Activated CD8-positive, alpha-beta memory T cell treated with anti-CD3 and anti-CD28 coated beads, Interleukin-2, amount 50 U/mL, for 48 hours (primary cell): ENCODE measurements at regions not wholly inside any gene's neighbourhood (a gene's known extent, or its start where the extent isn't known, plus 50 kb on each side); places are given as distances from the start of the nearest gene placed in this dataset.

Source experiments
- DNase-seq: peaks from one replicate; pipeline ENCODE4 v3.0.0-alpha.2; 2020

GRCh38 chr5:116650544-116650943 is 75.9 kb upstream of the SEMA6A start:
- DNase-seq, result no peak

- no peak for DNase-seq
These were observed 72.1 kb upstream of the SEMA6A start for GRCh38 chr5:116646611-116647289.

- DNase-seq, result no peak
These were observed 71.0 kb upstream of the SEMA6A start for GRCh38 chr5:116645627-116646026.

GRCh38 chr5:116640236-116640635 is 65.6 kb upstream of the SEMA6A start:
- no peak for DNase-seq

GRCh38 chr5:116637149-116637740 is 62.6 kb upstream of the SEMA6A start:
- no peak for DNase-seq

- no peak for DNase-seq
These were observed 58.3 kb upstream of the SEMA6A start for GRCh38 chr5:116632890-116633289.

GRCh38 chr5:116631147-116631546 is 56.5 kb upstream of the SEMA6A start:
- DNase-seq, result no peak

- no peak for DNase-seq
These were observed 54.5 kb upstream of the SEMA6A start for GRCh38 chr5:116629168-116629567.

GRCh38 chr5:116626945-116627679 is 52.5 kb upstream of the SEMA6A start:
- DNase-seq, result no peak

- DNase-seq, result no peak
These were observed 51.7 kb upstream of the SEMA6A start for GRCh38 chr5:116626272-116626723.
